DMS153 (cell line): ENCODE measurements at regions not wholly inside any gene's neighbourhood (a gene's known extent, or its start where the extent isn't known, plus 50 kb on each side); places are given as distances from the start of the nearest gene placed in this dataset.
"Not testable (repeated sequence)": the region's sequence is repeated elsewhere in the genome, so short reads cannot be mapped to it uniquely, and the experiment has no call there.

ENCODE experiments used
- DNase-seq: peaks from one replicate; lab custom pipeline; 2025; lab: John Stamatoyannopoulos, UW

GRCh38 chr4:79611026-79611425 is 203.0 kb upstream of the GK2 start:
- DNase-seq = no peak

GRCh38 chr4:79609817-79610216 is 201.8 kb upstream of the GK2 start:
- DNase-seq = no peak

DNA sequence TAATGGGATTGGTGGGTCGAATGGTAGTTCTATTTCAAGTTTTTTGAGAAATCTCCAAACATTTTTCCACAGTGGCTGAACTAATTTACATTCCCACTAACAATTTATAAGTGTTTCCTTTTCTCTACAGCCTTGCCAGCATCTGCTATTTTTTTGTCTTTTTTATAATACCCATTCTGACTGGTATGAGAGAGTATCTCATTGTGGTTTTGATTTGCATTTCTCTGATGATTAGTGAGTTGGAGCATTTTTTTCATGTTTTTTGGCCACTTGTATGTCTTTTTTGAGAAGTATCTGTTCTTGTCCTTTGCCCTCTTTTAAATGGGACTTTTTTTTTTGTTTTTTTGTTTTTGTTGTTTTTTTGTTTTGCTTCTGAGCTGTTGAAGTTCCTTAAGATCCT is 200.0 kb upstream of the GK2 start:
- DNase-seq = no peak

GRCh38 chr4:79604152-79604551 is 196.1 kb upstream of the GK2 start:
- no peak for DNase-seq

- DNase-seq = no peak
Measured at GRCh38 chr4:79603681-79604080, 195.7 kb upstream of the GK2 start.

GRCh38 chr4:79599691-79600090 is 191.7 kb upstream of the GK2 start:
- no peak for DNase-seq

DNA sequence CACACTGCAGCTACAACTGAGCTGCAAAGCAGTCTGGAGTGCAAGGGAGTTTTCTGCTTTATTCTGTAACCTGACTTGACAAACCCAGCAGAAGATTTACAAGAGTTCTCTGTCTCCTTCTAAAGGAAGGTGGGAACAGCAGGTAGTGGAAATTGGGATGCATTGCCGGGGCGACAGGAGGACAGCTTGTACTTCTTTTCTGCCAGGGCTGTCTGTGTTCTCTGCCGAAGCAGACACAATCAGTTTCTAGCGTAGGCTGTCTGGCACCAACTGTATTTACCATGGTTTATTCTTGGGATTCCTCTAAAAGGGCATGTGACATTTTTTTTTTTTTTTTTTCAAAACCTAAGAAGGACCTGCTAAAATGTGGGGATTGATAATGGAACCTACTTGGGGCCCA is 190.8 kb upstream of the GK2 start:
- DNase-seq = no peak

DNA sequence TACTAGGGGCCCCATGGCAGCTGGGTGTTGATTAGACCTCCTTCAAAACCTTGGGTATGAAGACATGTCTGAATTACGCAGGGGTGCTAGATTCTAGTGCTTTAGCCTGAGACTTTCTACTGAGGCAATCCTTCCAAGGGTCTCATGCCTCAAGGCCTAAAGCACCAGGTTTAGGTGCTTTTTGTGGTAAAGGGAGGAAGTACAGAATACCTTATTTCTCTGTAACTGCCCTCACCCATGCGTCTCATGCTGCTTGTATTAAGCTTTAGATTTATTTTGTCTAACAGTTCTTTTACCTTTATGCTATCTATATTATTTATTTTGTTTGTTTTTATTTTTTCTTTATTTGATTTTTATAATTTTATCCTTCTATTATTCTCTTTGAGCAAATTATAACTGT is 190.2 kb upstream of the GK2 start:
- no peak for DNase-seq

DNA sequence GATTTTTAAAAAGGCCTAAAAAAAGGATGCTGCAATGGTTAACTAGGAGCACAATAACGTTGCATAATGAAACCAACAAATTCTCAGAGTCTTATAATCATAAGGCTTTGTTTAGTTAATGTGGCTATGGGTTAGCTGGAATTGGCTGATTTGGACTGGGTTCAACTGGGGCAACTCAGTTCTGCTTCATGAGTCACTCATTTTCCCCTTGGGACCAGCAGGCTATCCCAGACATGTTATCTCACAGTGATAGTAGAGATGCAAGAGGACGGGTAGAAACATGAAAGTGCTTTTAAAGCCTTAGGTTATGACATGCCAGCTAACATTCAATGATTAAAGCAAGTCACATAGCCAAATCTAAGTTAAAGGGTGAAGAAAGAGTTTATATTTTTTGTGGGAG is 189.2 kb upstream of the GK2 start:
- DNase-seq = no peak

GRCh38 chr4:79592218-79592617 is 184.2 kb upstream of the GK2 start:
- not testable (repeated sequence) for DNase-seq

DNA sequence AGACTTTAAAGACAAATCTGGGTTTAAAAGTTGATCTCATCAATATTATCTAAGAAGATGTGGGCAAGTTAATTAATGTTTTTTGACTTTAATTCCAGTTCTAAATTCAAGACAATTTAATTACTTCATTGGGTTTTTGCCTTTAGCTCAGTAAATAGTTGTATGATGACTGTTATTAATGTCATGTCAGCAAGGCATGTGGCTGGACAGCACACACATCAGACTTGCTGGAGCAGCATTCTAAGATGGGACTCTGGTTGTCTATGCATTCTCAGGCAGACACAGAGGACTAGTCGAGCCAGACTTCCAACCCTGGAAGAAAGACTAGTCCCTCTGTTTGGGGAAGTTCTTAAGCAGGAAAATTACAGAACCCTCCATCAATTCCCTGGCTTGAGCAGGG is 180.7 kb upstream of the GK2 start:
- DNase-seq = no peak

- DNase-seq = not testable (repeated sequence)
Measured at GRCh38 chr4:79587207-79587606, 179.2 kb upstream of the GK2 start.

- DNase-seq = no peak
Measured at GRCh38 chr4:79585834-79586233, 177.8 kb upstream of the GK2 start.

DNA sequence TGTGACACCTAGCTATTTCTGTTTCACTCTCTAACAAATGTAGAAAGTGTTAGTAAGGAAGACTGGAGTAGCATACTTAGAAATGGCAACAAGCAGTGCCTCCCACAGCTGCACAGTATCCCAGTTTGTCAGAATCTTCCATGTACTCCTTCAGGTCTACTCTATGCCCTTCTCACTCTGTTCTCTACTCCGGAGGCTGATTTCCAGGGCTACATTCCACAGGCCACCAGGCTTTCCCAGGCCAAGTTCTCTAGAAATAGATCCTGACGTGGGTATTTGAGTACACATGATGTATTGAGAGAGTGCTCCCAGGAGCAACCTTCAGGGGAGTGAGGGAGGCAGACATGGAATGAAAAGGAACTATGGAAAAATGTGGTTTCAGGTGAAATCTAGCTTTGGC is 177.3 kb upstream of the GK2 start:
- DNase-seq = no peak

DNA sequence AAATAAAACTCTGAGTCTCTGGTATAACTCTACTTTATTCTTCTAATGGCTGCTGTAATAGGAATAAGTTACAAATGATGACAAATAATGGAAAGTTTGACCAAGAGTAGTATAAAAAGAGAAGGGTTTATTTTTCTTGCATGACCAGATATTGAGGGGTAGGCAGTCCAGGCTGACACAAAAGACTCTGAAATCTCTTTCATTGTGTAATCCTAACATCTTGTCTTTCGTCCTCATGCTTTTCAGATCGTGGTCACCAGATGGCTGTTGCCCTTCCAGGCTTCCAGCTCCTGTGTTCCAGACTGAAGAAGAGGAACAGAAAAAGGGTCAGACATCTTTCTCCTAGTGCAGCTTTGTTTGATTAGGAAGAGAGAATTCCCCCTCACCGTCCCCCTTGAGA is 176.9 kb upstream of the GK2 start:
- no peak for DNase-seq

DNA sequence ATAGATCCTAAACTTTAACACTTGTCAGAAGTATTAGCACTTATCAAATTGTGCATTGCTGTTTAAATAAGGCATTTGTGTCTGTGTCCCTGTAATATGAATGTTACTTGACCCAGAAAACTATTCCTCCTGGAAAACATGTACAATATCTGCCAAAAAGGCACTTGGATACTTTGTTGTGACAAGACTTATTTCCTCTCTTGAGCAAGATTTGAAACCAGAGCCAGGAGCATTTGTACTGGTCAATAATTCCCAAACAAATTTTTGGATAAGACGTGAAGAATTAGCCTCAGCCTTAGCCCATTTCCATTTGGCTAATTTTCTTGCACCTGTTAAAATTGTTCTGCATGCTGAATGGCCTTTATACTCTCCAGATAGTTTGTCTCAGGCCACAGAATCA is 176.3 kb upstream of the GK2 start:
- no peak for DNase-seq

DNA sequence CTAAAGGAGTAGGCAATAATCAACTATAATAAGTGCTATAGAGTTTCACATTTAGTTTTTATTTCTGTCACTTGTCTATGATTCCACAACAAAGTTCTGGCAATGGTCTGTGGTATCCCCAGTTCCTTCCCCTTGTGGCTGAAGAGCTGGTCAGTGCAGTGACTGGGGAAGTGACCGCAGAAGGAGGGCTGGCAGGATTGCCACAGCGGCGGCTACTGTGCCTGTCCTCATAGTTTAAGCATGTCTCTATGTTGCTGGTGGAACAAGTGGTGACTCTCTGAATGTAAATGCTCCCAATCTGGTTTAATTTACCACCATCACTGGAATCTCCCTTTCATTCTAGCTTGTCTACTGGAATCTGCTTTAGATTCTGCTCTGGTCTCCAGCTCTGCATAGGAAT is 170.6 kb upstream of the GK2 start:
- DNase-seq = no peak

DNA sequence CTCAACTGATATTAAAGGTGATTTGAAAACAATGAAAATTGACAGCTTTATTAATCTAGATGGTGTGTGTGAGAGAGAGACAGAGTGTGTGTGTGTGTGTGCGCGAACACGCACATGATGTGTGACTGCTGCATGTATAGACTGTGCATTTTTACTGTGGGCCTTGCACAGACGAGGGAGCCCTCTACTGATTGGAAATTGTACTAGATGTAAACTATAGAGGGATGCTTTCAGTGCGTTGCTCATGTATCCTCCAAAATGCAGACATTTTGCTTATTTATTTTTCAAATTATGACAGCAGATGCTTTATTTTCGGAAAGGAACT is 168.4 kb upstream of the GK2 start:
- DNase-seq = no peak

DNA sequence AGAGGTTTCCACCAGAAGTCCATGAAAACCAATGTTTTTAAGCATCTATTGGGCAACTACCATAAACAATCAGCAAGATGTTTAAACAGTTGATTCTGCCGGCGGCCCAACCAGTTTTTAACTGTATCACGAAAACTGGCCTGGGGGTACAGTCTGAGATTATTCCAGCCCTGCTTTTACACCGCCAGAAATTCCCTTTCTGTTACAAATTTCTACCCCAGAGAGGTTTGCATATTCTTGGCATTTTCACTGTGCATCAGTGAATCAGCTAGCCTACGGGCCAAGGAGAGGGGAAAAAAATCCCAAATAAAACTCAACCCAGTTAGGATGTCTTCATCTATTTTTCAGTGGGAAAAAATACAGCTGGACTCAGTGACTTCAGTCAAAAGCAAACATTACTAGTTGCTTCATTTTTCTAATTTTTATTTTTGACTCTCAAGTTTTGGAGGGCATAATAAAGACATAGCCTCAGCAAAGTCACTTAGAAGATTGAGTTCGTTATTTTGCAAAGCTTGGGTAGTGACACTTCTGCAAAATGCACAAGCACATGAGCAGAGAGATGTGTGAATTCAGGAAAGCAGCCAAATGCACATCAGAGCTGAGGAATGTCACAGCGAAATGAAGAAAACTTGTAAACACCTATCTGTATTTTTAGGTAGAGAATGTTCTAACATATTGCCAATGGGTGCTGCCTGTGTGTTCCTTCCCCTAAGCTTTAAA is 167.8 kb upstream of the GK2 start:
- DNase-seq = no peak

GRCh38 chr4:79574741-79575451 is 166.9 kb upstream of the GK2 start:
- no peak for DNase-seq

DNA sequence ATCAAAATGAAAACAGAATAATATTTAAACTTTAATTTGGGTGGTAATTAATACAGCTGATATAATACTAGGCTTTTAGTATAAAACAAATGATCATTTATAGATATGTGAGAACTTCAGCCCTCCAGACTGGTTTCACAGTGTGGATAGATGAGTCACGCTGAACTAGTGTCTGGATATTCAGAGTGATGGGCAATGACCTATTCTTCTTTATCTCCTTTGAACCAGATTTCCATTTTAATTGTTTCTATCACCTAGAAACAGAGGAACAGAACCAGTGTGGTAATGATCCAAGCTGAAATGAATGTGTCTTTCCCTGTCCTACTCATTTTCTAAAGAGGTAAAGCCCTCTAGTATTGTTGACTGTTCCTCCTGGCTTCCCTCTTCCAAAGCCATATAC is 155.2 kb upstream of the GK2 start:
- DNase-seq = no peak

DNA sequence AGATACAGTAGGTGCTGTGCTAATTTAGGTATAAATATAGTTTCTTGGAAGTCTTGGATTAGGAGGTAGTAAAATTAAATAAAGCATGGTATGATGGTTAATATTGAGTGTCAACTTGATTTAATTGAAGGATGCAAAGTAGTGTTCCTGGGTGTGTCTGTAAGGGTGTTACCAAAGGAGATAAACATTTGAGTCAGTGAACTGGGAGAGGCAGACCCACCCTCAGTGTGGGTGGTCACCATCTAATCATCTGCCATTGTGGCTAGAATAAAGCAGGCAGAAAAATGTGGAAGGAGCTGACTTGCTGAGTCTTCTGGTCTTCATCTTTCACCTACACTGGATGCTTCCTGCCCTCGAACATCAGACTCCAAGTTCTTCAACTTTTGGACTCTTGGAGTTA is 153.7 kb upstream of the GK2 start:
- DNase-seq = no peak

DNA sequence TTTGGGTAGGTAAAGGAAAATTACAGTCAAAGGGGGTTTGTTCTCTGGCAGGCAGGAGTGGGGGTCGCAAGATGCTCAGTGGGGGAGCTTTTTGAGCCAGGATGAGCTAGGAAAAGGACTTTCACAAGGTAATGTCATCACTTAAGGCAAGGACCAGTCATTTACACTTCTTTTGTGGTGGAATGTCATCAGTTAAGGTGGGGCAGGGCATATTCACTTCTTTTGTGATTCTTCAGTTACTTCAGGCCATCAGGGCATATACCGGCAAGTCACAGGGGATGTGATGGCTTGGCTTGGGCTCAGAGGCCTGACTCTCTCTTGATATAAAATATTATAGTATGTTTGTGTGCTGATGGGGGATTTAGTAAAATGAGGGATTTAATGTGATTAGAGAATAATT is 151.4 kb upstream of the GK2 start:
- DNase-seq = not testable (repeated sequence)

- no peak for DNase-seq
Measured at GRCh38 chr4:79552311-79552710, 144.3 kb upstream of the GK2 start.
